ENCODE measurements at regions not wholly inside any gene's neighbourhood (a gene's known extent, or its start where the extent isn't known, plus 50 kb on each side); places are given as distances from the start of the nearest gene placed in this dataset.

DNA sequence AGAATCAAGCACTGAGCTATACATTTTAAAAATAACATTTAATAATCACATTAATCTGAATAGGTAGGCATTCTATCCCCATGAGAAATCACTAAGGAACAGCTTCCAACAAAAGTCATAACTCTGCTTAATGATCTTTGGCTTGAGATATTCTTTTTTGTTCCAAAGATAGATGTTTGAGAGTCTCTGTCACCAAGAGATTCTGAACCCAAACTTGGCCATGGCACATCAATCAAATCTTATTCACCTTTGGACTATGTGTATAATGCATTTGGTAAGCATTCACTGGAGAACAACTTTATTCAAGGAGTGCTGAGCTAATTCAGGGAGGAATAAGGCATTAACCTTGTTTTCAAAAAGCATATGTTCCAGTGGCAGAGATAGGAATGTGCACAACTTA, 743.3 kb downstream of the SLC4A3 start:
- no peak for TF ChIP-seq NFRKB (IDR thresholded peaks at IDR 0.05)
- TF ChIP-seq LEF1 (IDR thresholded peaks at IDR 0.05; ENCODE audit: borderline replicate concordance): no peak
- TF ChIP-seq PKNOX1 (IDR thresholded peaks at IDR 0.05): no peak
- TF ChIP-seq FOXK2 (IDR thresholded peaks at IDR 0.05): no peak
- TF ChIP-seq ELF4 (IDR thresholded peaks at IDR 0.05): no peak
- TF ChIP-seq FOXA1 (IDR thresholded peaks at IDR 0.05): no peak
- no peak for TF ChIP-seq BHLHE40 (IDR thresholded peaks at IDR 0.05; ENCODE audit: borderline replicate concordance)

Measured in HEK293T (cell line).